BE2C (cell line): ENCODE measurements at regions not wholly inside any gene's neighbourhood (a gene's known extent, or its start where the extent isn't known, plus 50 kb on each side); places are given as distances from the start of the nearest gene placed in this dataset.

Experiments used
- DNase-seq: peaks from one replicate; pipeline ENCODE4 v3.0.0-alpha.2; 2020
- H3K27me3 ChIP-seq: fragments of 250-450 bp; sonication (Bioruptor Pico); 2 replicates; pipeline ENCODE4 v1.5.1; 2020; ENCODE audit warnings: mild to moderate bottlenecking
- H3K36me3 ChIP-seq: fragments of 250-450 bp; sonication (Bioruptor Pico); 2 replicates; pipeline ENCODE4 v1.5.1; 2020; ENCODE audit warnings: mild to moderate bottlenecking
- H3K4me1 ChIP-seq: fragments of 250-450 bp; sonication (Bioruptor Pico); 2 replicates; pipeline ENCODE4 v1.5.1; 2020
- H3K4me3 ChIP-seq: 2 replicates; pipeline ENCODE4 v1.5.1; 2011; ENCODE audit warnings: low read depth, low read length
- H3K9me3 ChIP-seq: fragments of 250-450 bp; sonication (Bioruptor Pico); 2 replicates; pipeline ENCODE4 v1.5.1; 2020
- TF ChIP-seq, protein P1 (sequence below): IDR thresholded peaks from 2 replicates; pipeline ENCODE4 v1.5.1; 2012; ENCODE audit warnings: mild to moderate bottlenecking, low read depth, low read length

DNA sequence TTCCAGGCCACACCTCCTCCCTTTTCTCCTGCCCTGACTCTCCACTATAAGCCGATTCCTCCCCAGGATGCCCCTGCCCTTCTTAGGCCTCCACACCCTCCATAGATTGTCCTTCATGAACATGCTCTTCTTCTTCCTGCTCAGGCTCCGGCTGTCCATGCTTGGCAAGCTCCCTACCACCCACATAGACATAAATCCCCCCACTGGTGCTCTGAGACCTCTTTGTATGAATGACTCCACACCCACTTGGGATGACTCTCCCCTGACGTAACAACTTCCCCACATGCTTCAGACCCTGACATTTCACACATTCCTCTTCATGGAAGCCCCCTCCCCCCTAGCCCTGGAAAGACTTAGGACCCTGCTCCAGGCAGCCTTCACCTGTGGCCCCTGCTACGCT is 542.5 kb upstream of the LARGE1 start:
- no peaks in the 10 kb centered on the region; the same call in 1 of the 2 replicates for H3K9me3 ChIP-seq
- no peaks in the 10 kb centered on the region for H3K36me3 ChIP-seq
- DNase-seq, result no peak
- no peak overlapping the region for H3K4me3 ChIP-seq
- TF ChIP-seq, protein P1, sequence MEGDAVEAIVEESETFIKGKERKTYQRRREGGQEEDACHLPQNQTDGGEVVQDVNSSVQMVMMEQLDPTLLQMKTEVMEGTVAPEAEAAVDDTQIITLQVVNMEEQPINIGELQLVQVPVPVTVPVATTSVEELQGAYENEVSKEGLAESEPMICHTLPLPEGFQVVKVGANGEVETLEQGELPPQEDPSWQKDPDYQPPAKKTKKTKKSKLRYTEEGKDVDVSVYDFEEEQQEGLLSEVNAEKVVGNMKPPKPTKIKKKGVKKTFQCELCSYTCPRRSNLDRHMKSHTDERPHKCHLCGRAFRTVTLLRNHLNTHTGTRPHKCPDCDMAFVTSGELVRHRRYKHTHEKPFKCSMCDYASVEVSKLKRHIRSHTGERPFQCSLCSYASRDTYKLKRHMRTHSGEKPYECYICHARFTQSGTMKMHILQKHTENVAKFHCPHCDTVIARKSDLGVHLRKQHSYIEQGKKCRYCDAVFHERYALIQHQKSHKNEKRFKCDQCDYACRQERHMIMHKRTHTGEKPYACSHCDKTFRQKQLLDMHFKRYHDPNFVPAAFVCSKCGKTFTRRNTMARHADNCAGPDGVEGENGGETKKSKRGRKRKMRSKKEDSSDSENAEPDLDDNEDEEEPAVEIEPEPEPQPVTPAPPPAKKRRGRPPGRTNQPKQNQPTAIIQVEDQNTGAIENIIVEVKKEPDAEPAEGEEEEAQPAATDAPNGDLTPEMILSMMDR, result no peak
- H3K27me3 ChIP-seq, result no peaks in the 10 kb centered on the region
- no peaks in the 10 kb centered on the region for H3K4me1 ChIP-seq

DNA sequence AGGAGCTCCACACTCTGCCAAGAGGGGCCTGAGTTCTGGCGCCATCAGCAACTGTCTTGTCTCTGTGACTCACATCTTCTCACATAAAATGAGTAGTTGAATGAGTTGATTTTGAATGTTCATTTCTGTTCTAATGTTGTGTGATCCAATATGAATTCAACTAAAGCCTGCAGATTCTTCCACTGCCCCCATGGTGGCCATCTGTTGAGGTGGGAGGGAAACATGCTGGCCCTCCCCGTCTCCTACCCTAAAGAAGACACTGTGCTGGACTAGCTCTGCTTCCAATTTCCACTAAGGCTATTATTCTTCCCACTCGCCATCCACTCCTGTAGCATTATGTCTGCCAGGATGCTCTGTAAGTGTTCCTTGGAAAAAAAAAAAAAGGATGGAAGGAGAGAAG is 555.6 kb upstream of the LARGE1 start:
- no peaks in the 10 kb centered on the region; the same call in 1 of the 2 replicates for H3K9me3 ChIP-seq
- no peak overlapping the region for H3K4me3 ChIP-seq
- H3K4me1 ChIP-seq, result no peaks in the 10 kb centered on the region
- TF ChIP-seq, protein P1, result no peak
- H3K36me3 ChIP-seq, result no peaks in the 10 kb centered on the region
- H3K27me3 ChIP-seq, result no peaks in the 10 kb centered on the region
- no peak for DNase-seq

DNA sequence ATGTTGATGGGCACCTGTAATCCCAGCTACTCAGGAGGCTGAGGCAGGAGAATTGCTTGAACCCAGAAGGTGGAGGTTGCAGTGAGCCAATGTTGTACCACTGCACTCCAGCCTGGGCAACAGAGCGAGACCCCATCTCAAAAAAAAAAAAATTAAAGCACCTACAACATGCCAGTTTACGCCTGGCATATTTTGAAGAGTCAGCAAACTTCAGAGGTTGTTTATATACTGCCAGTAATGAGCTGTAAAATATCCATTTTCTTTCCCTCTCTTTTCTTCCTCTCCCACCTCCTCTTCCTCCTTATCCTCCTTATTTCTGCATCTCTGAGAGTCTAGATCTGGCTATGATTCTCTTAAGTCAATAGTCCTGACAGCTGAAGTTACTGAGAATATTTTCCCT is 556.5 kb upstream of the LARGE1 start:
- Histone ChIP-seq H3K36me3 (no peaks in the 10 kb centered on the region), H3K9me3 (no peaks in the 10 kb centered on the region; the same call in 1 of the 2 replicates), H3K4me1 (no peaks in the 10 kb centered on the region), H3K4me3 (no peak overlapping the region), H3K27me3 (no peaks in the 10 kb centered on the region)
- DNase-seq, result no peak
- TF ChIP-seq, protein P1, result no peak

DNA sequence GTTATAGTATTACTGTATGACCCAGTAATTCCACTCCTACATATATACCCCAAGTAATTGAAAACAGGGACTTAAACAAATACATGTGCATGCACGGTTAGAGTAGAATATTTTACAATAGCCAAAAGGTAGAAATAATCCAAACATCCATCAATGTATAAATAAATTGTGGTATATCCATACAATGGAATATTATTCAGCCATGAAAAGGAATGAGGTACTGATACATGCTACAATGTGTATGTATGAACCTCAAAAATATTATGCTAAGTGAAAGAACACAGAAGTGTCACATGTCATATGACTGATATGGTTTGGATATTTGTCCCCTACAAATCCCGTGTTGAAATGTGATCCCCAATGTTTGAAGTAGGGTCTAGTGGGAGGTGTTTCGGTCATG is 560.8 kb upstream of the LARGE1 start:
- DNase-seq, result no peak
- H3K27me3 ChIP-seq, result no peaks in the 10 kb centered on the region
- TF ChIP-seq, protein P1, result no peak

DNA sequence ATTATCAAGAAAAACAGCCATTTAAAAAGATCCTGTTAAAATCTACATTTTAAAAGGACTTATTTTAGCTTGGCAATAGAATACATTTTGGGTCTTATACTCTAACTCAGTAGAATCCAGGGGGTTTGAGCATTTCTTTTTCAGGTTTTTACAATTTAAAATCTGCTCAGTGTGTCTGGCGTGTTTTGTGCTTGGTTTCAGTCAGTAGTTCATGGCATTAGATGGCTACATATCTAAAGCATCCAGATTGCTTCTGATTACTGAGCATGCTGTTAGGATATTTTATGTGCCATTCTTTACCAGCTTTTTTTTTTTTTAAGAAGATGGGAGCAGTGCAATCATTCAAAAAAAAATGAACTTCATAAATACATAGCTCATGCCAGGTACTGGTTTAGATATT is 566.1 kb upstream of the LARGE1 start:
- Histone ChIP-seq H3K36me3 (no peaks in the 10 kb centered on the region), H3K4me3 (no peak overlapping the region), H3K4me1 (no peaks in the 10 kb centered on the region), H3K9me3 (no peaks in the 10 kb centered on the region), H3K27me3 (no peaks in the 10 kb centered on the region)
- no peak for DNase-seq
- TF ChIP-seq, protein P1, result no peak

More for the DNA sequence above, 560.8 kb upstream of the LARGE1 start:
- no peaks in the 10 kb centered on the region; the same call in 1 of the 2 replicates for H3K9me3 ChIP-seq
- no peak overlapping the region for H3K4me3 ChIP-seq
- H3K36me3 ChIP-seq, result no peaks in the 10 kb centered on the region
- no peaks in the 10 kb centered on the region for H3K4me1 ChIP-seq

DNA sequence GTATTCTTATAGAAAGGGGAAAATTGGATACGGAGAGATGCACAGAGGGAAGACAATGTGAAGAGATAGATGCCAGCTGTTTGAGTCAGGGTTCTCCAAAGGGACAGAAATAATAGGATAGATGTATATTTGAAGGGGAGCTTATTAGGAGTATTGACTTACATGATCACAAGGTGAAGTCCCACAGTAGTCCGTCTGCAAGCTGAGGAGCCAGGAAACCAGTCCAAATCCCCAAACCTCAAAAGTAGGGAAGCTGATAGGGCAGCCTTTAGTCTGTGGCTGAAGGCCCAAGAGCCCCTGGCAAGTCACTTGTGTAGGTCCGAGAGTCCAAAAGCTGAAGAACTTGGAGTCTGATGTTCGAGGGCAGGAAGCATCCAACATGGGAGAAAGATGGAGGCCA is 569.6 kb upstream of the LARGE1 start:
- Histone ChIP-seq H3K4me3 (no peak overlapping the region), H3K36me3 (no peaks in the 10 kb centered on the region), H3K27me3 (no peaks in the 10 kb centered on the region), H3K4me1 (no peaks in the 10 kb centered on the region), H3K9me3 (no peaks in the 10 kb centered on the region; the same call in 1 of the 2 replicates)
- no peak for DNase-seq
- TF ChIP-seq, protein P1, result no peak
